Osteoblast (primary cell): ENCODE measurements at regions not wholly inside any gene's neighbourhood (a gene's known extent, or its start where the extent isn't known, plus 50 kb on each side); places are given as distances from the start of the nearest gene placed in this dataset.
"Not testable (repeated sequence)": the region's sequence is repeated elsewhere in the genome, so short reads cannot be mapped to it uniquely, and the experiment has no call there.

Source experiments
- DNase-seq: peaks from one replicate; pipeline ENCODE4 v3.0.0; 2011; ENCODE audit warnings: low spot score, mixed read lengths; ENCODE audit not compliant: insufficient read length; ENCODE audit errors: missing footprints
- H2AFZ ChIP-seq: 2 replicates; pipeline ENCODE4 v1.6.0; 2011; ENCODE audit warnings: mild to moderate bottlenecking, low read length
- H3K27ac ChIP-seq: 2 replicates; pipeline ENCODE4 v1.5.1; 2011; ENCODE audit warnings: mild to moderate bottlenecking, low read depth, low read length, moderate library complexity
- H3K27me3 ChIP-seq: 2 replicates; pipeline ENCODE4 v1.6.0; 2012; ENCODE audit warnings: mild to moderate bottlenecking, control low read depth, inconsistent platforms, low read length, moderate library complexity; ENCODE audit not compliant: insufficient read depth
- H3K36me3 ChIP-seq: 2 replicates; pipeline ENCODE4 v1.5.1; 2011; ENCODE audit warnings: mild to moderate bottlenecking, low read length, control low read depth, moderate library complexity; ENCODE audit not compliant: insufficient read depth
- H3K4me1 ChIP-seq: 2 replicates; pipeline ENCODE4 v1.5.1; 2011; ENCODE audit warnings: mild to moderate bottlenecking, low read length, control low read depth, moderate library complexity; ENCODE audit not compliant: insufficient read depth
- H3K4me2 ChIP-seq: 2 replicates; pipeline ENCODE4 v1.6.0; 2011; ENCODE audit warnings: mild to moderate bottlenecking, low read length; ENCODE audit not compliant: insufficient read depth
- H3K4me3 ChIP-seq: fragments of 200-600 bp; sonication (generic); 3 replicates; pipeline ENCODE4 v1.5.1; 2012; ENCODE audit warnings: mild to moderate bottlenecking, low read length, inconsistent platforms; ENCODE audit not compliant: insufficient read depth
- H3K79me2 ChIP-seq: 2 replicates; pipeline ENCODE4 v1.6.0; 2012; ENCODE audit warnings: mild to moderate bottlenecking, low read length, control low read depth, inconsistent platforms; ENCODE audit not compliant: insufficient read depth
- H3K9me3 ChIP-seq: 2 replicates; pipeline ENCODE4 v1.5.1; 2011; ENCODE audit warnings: low read depth, low read length, control low read depth
- H4K20me1 ChIP-seq: 2 replicates; pipeline ENCODE4 v1.6.0; 2012; ENCODE audit warnings: mild to moderate bottlenecking, low read length, control low read depth; ENCODE audit not compliant: insufficient read depth
- CTCF ChIP-seq: IDR thresholded peaks from 2 replicates; pipeline ENCODE4 v1.5.1; 2011; ENCODE audit warnings: mild to moderate bottlenecking, low read depth, low read length, moderate library complexity; ENCODE audit errors: extremely low read depth

- Histone ChIP-seq H3K27me3 (no peaks in the 10 kb centered on the region), H3K79me2 (no peaks in the 10 kb centered on the region), H3K27ac (no peak overlapping the region), H3K4me1 (no peaks in the 10 kb centered on the region), H3K4me2 (no peak overlapping the region), H4K20me1 (no peaks in the 10 kb centered on the region), H2AFZ (no peak overlapping the region), H3K9me3 (no peaks in the 10 kb centered on the region), H3K4me3 (no peak overlapping the region), H3K36me3 (no peaks in the 10 kb centered on the region)
- DNase-seq: no peak
- no peak for TF ChIP-seq CTCF
These were observed 370.3 kb downstream of the HTR1B start for GRCh38 chr6:77092971-77093370.

GRCh38 chr6:77089776-77090175, 373.5 kb downstream of the HTR1B start:
- no peak overlapping the region for H3K4me3 ChIP-seq
- no peaks in the 10 kb centered on the region for H3K36me3 ChIP-seq
- no peak for TF ChIP-seq CTCF
- no peaks in the 10 kb centered on the region for H4K20me1 ChIP-seq
- H2AFZ ChIP-seq: no peak overlapping the region
- H3K27ac ChIP-seq: no peak overlapping the region
- H3K9me3 ChIP-seq: no peaks in the 10 kb centered on the region
- no peaks in the 10 kb centered on the region for H3K27me3 ChIP-seq
- DNase-seq: no peak
- H3K4me2 ChIP-seq: no peak overlapping the region
- H3K4me1 ChIP-seq: no peaks in the 10 kb centered on the region
- H3K79me2 ChIP-seq: no peaks in the 10 kb centered on the region

GRCh38 chr6:77087794-77088318, 375.4 kb downstream of the HTR1B start:
- H3K27me3 ChIP-seq, H2AFZ ChIP-seq, H3K79me2 ChIP-seq, H3K27ac ChIP-seq, H3K4me3 ChIP-seq, DNase-seq, H3K4me1 ChIP-seq, H3K36me3 ChIP-seq, H4K20me1 ChIP-seq, H3K4me2 ChIP-seq, H3K9me3 ChIP-seq: not testable (repeated sequence)

- H3K27ac ChIP-seq: no peak overlapping the region
- no peak for DNase-seq
- TF ChIP-seq CTCF: no peak
- H4K20me1 ChIP-seq: no peaks in the 10 kb centered on the region
- no peaks in the 10 kb centered on the region for H3K27me3 ChIP-seq
- no peaks in the 10 kb centered on the region for H3K9me3 ChIP-seq
- no peaks in the 10 kb centered on the region for H3K79me2 ChIP-seq
- no peaks in the 10 kb centered on the region for H3K36me3 ChIP-seq
- H3K4me1 ChIP-seq: no peaks in the 10 kb centered on the region
- no peak overlapping the region for H3K4me2 ChIP-seq
- no peak overlapping the region for H2AFZ ChIP-seq
- H3K4me3 ChIP-seq: no peak overlapping the region
These were observed 389.1 kb downstream of the HTR1B start for GRCh38 chr6:77074037-77074713.
